OCI-LY3 (cell line): ENCODE measurements at regions not wholly inside any gene's neighbourhood (a gene's known extent, or its start where the extent isn't known, plus 50 kb on each side); places are given as distances from the start of the nearest gene placed in this dataset.

ENCODE experiments used
- EZH2phosphoT487 ChIP-seq: fragments of 200-600 bp; shearing (Covaris generic); IDR thresholded peaks from 2 replicates; pipeline ENCODE4 v1.6.1; 2018; ENCODE audit warnings: antibody characterized with exemption, mixed run types, low read depth
- TF ChIP-seq, protein P1 (sequence below): fragments of 200-600, 300-600 bp; sonication (generic); IDR thresholded peaks from 2 replicates; pipeline ENCODE4 v1.5.1; 2014; ENCODE audit warnings: antibody characterized with exemption, low read length, low read depth

DNA sequence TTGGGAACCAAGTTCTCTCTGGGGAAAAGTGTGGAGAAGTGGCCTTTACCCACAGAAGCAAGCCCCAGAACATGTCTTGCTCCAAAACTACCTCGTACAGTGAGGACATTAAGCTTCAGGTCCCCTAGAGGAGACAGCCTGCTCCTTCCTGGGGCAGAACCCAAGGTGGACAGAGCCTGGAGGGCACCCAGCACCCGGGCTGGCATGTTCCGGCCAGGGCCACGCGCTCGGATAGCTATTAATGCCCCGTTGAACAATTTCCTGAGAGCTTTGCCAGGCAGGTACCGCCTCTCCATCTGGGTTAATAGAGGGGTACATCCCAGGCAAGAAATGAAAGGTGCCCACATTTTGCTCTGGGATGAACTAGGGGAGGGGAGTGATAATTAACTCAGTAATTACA, 169.0 kb upstream of the GRK3 start:
- TF ChIP-seq, protein P1, sequence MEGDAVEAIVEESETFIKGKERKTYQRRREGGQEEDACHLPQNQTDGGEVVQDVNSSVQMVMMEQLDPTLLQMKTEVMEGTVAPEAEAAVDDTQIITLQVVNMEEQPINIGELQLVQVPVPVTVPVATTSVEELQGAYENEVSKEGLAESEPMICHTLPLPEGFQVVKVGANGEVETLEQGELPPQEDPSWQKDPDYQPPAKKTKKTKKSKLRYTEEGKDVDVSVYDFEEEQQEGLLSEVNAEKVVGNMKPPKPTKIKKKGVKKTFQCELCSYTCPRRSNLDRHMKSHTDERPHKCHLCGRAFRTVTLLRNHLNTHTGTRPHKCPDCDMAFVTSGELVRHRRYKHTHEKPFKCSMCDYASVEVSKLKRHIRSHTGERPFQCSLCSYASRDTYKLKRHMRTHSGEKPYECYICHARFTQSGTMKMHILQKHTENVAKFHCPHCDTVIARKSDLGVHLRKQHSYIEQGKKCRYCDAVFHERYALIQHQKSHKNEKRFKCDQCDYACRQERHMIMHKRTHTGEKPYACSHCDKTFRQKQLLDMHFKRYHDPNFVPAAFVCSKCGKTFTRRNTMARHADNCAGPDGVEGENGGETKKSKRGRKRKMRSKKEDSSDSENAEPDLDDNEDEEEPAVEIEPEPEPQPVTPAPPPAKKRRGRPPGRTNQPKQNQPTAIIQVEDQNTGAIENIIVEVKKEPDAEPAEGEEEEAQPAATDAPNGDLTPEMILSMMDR = no peak
- TF ChIP-seq EZH2phosphoT487 = no peak
